C4-2B (cell line): ENCODE measurements at regions not wholly inside any gene's neighbourhood (a gene's known extent, or its start where the extent isn't known, plus 50 kb on each side); places are given as distances from the start of the nearest gene placed in this dataset.

Experiments
- CTCF ChIP-seq: fragments of 450-650 bp; conservative IDR thresholded peaks from 2 replicates; pipeline ENCODE4 v1.5.1; 2017; ENCODE audit warnings: mild to moderate bottlenecking
- ZFX ChIP-seq: fragments of 450-650 bp; IDR thresholded peaks from 2 replicates; pipeline ENCODE4 v1.6.1; 2017

GRCh38 chr5:4576908-4577307 is 563.2 kb upstream of the ADAMTS16 start:
- no peak for TF ChIP-seq CTCF
- TF ChIP-seq ZFX, result no peak
